GM11168 (cell line): ENCODE measurements at regions not wholly inside any gene's neighbourhood (a gene's known extent, or its start where the extent isn't known, plus 50 kb on each side); places are given as distances from the start of the nearest gene placed in this dataset.

Experiments
- in situ Hi-C: fragments of 300-500 bp; cut with MboI; formaldehyde crosslinking; loops from one replicate; pipeline ENCODE4 v1.12.0; 2022; ENCODE audit warnings: low sequenced_read_pairs; ENCODE audit not compliant: unreplicated experiment

DNA sequence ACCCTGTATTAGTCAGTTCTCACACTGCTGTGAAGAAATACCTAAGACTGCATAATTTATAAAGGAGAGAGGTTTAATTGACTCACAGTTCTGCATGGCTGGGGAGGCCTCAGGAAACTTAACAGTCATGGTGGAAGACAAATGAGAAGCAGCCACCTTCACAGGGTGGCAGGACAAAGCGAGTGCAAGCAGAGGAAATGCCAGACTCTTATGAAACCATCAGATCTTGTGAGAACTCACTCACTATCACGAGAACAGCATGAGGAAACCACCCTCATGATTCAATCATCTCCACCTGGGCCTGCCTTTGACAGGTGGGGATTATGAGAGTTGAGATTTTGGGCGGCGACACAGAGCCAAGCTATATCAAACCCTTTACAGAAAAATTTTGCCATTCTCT, 722.4 kb downstream of the RAB28 start:
- in situ Hi-C loops = no loop called here

DNA sequence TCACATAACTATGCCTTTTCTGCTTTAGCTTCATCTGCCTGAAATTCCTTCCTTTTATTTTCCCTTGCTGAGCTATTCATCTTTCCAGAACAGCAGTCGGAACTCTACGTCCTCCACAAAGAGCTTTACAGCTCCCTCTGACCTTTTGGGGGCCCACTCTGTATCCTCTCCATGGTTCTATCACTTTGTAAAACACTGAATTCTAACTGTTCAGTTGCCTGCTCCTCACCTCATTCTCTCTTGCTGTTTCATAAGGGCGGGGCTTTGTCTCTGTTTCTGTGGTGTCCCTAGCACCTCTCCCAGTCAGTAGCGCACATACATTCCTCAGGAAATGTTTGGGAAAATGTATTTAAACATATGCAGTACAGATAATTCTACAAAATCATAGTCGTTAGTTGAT, 737.0 kb downstream of the RAB28 start:
- in situ Hi-C loops = no loop called here

DNA sequence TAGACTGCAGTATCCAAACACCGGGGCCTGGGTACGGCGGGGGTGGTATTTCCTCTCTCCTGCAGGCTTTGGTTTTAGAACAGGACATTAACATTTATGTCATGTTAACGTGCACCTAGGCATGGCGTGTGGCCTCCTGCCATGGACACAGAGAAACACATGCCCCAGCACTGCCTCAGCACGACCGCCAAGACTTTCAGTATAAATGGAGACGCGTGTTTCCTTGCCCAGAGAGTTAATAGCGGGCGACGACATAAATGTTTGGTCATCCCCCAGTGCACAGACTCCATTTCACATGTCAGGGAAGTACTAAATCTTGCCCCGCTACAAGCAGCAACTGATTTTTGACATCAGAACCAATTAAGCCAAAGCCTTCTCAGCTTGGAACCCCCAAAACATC, 737.9 kb downstream of the RAB28 start:
- in situ Hi-C loops = no loop called here

DNA sequence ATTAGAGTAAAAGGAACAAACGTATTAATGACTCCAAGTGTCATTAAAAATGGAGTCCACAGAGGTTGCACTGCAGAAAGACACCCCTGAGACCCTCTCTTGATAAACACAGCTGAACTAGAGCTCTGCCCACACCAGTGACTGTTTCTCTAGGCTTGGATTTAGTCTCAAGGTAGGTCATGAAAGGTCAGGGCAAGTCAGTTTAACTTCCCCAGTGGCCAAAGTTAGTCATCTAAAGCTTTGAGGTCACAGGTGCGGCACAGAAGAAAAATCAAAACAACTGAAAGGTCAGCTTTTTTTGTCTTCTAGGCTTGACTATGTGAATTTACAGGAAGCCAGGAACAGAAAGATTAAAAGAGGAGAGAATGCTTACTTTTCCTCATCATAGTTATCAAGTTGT, 749.6 kb downstream of the RAB28 start:
- in situ Hi-C loops = loop anchor here (5.0 kb wide), 1 partner anchor 813 kb away; no protein-coding TSS in a partner anchor

DNA sequence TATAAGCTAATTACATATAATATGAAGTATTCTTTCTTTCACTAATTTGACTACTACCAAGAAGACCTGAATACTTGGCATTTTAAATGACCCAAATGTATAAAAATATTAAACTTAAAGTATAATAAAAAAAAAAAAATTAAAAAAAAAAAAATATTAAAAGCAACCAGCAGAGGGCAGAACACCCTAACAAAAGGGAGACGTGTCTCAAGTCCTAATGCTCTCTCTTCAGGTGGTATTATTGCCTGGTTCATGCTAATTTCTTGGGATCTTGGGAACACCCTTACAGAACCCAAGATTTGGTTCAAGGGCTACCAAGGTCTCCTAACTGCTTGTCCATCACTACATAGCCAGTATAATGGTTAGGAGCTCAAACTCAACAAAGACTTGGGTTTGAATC, 754.8 kb downstream of the RAB28 start:
- in situ Hi-C loops = no loop called here

DNA sequence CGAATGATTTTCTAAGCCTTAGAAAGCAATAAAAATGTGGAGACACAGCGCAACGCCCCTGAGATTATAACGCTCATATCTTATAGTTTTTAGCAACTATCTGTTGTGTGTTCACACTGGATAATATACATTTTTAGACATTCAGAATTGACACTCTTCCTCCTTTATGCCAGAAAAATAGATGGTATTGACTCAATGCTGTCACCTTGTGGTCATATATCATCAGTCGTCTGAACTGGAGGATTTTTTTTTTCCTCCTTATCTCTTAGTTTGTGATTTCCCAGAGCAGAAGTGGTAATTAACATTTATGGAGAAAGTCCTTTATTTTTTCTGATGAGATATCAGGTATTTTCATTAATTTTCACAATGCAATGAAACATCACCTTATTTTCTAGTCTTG, 759.6 kb downstream of the RAB28 start:
- in situ Hi-C loops = no loop called here

DNA sequence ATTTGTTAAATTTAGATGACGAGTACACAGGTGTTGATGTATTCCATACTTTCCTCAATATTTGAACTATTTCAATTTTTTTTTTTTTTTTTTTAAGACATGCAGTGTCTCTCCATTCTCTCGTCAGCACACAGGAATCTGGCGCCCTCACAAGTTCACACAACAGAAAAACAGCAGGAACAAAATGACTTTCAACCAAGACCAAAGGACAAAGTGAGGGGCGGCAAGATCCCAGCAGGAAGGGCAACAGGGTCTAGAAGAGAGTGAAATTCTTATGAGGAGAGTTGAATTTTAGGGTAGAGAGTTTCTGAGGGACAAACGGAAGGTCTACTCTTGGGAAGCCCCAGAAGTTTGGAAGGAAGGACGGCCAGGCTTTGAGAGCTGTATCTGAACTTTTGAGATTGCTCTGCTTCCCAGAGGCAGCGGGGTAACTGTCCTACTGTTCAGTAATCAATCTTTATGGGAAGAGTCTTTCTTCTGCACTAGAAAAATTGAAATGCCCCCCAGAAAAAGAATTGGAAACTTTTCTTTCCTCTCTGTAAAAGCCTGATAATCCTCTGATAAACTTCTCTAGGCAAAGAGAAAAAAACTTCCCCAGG, 760.2 kb downstream of the RAB28 start:
- in situ Hi-C loops = no loop called here

DNA sequence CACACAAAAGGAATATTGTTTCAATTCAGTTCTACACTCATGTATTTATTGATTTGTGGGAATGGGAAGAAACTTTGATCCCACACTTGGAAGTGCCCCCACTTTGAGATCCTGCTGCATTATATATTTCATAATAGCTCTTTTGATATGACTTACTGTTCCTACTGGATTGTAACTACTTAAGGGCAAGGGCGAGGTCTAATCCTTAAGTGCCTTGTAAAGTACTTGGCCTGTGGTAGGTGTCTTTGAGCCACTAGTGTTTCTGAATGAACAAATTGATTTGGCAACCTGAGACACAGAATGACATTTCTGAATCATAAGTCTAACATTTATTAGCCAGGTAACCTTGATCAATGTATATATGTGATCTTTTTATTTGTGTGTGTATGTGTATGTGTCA, 767.2 kb downstream of the RAB28 start:
- in situ Hi-C loops = no loop called here

DNA sequence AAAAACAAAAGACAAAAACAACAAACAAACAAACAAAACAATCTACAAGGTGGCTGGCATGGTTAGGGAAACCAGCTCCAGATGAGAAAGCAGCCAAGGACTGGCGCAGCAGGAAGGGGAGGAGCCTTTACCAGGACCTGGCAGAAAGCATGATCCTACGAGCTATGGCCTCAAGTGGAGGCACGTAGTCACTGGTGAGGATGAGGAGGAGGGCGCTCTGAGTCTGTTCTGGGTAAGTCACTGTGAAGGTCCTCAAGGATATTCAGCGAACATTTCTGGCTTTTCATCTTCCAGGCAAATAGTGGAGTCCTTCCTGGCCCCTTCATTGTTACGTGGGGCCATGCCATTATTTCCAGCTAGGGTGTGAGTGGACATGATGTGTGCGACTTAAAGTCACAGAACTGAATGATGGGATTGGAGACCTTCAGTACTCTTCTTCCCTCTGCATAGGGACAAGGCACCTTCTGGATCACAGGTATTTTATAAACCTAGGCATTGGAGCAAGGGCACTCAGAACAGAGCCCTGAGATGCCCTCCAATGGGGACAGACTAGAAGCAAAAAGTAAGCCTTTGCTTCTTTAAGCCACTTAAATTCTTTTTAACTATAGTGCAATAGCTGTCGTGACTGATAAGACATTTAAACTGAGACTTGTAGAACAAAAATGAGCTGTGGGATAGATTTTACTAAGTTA, 771.3 kb downstream of the RAB28 start:
- in situ Hi-C loops = no loop called here

DNA sequence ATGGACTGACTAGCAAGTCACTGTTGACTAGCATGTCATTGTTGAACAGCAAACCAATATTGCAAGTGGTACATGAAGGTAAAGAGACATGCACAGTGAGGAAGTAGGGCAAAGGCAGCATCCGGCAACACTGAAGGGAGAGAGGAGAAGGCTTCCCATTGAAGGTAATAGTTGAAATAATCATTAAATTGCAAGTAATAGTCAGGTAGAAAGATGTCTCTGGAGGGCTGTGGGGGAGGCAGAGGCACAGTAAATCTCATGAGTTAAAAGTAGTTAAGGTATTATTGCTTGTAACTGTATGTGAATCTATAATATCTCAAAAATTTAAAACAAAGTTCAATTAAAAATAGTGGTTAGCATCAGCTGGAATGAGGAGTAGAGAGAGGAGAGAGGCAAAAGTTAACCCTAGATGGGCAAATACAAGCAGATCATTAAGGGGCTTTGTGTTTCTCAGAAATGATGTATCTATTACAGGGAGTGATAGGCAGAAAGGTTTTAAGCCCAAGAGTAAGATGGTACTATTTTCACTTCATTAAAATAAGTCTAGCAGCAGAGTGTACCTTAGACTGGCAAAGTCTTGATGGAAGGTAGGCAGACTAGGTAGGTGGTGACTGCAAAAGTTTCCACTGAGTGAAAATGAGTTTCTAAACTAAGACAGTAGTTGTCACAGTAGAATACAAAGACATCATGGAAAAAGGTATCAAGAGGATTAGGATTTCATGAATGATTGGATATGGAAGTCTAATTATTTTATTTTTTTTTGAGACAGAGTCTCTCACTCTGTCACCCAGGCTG, 776.6 kb downstream of the RAB28 start:
- in situ Hi-C loops = no loop called here

DNA sequence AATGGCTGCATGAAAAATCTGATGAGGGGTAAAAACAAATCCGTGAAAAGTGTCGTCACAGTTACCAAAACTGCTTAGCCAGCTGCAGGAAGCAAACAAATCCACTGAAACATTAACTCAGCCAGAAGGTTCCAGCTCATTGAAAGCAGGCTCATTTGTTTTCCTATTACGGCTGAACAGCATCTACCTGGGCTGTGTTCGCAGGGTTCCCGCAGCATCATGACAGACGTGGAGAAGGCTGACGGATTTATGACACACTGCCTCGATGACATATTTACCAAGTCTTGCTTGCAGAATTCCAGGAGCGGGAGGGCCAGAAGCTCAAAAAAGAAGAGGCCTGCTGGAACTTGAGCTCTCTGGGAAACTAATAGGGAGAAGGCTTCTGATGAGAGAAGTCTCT, 781.1 kb downstream of the RAB28 start:
- in situ Hi-C loops = no loop called here

DNA sequence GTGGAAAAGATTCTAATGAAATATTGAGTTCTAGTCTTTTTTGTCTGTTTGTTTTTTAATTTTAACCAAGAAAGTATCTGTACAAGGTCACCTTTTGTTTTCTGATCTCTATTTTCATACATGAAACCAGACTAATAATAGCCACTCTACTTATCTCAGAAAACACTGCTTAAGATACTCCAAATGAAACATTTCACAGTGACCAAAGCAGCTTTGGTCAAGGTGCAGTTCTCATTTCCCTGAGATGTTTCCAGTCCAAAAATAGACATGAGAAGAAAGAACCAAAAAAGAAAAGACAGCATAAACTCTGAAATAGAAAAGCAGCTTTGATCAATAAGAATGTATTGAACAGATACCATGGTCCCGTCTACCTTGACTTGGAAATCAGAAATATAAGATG, 782.8 kb downstream of the RAB28 start:
- in situ Hi-C loops = no loop called here

DNA sequence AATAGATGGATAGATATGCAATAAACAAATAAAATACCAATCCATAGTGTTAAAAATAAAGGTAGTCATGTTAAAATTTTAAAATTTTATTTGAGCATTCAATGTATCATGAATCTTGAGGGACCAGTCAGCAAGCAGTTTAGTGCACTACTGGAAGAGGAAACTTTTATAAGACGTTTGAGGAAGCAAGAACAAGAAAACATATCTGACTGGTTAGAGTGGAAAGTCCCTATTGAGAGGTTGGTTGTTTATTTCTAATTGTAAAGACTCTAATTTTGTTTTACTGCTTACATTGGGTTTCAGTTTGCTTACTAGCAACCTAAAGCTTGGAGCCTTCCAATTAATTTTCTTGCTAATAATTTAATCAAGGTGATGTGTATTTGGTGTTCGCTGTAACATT, 786.2 kb downstream of the RAB28 start:
- in situ Hi-C loops = no loop called here

DNA sequence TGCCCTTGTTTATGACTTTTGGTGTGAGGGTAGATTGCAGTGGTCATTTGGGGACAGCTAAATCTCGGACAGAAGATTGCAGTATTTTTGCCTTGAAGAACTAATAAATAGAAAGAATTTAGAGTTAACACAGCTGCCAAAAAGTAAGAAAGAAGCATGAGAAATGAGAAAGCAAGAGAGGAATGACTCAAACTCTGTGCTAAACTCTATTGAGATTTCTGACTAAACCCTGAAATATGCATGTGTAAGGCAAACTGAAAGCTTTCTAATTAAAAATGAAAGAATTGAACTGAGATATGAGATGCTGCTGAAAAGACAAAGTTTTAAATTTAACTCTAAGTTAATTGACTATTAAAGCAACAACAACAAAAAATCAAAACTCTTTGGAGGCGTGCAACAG, 791.3 kb downstream of the RAB28 start:
- in situ Hi-C loops = no loop called here

DNA sequence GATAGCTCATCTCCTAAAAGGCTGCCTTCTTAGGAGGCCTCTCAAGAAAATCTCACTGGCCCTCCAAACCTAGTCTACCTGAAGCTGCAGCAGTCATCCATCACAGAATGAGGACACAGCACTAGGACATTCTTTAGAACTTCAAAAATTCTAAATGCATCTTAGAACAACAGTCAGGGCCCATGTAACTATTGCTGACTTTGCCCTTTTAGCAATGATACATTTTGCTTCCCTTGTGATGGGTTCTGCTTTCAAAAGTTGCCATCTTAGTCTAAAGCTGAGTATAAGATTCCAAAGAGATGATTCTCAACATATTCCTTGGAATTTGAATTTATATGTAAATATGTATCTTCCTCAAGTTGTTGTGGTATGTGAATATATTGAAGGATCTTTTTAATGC, 793.0 kb downstream of the RAB28 start:
- in situ Hi-C loops = no loop called here

DNA sequence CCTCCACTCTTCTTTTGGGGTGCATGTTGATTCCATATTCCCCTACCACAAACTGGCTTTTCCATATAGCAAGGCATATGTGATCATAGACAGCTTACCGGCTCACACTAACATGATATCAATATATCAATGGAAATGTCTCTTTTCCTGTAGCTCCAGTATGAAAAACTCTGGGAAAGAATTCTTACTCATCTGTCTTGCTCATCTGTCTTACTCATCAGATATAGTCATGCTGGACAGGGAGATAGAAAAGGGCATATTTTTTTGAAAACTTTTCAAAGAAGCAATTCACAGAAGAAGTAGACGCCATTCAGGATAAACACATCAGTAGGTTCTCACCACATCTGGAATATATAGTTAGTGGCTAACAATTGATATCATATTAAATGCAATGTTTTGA, 794.7 kb downstream of the RAB28 start:
- in situ Hi-C loops = no loop called here

DNA sequence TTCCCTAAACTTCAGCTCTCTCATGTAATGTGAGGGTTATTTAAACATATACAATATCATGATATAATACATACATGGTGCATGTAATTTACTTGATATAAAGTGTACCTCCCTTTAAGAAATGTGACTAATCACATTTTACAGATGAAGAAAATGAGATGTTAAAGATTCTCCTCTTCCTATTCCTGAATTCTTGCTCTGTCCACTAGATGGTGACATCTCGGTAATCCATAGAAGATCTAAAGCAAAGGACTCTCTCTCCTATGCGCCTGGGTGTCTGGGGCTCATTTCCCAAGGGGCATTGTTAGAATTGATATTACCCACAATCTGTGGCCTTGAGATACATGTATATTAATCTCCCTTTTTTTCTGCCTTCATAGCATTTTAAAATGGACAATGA, 804.9 kb downstream of the RAB28 start:
- in situ Hi-C loops = no loop called here

DNA sequence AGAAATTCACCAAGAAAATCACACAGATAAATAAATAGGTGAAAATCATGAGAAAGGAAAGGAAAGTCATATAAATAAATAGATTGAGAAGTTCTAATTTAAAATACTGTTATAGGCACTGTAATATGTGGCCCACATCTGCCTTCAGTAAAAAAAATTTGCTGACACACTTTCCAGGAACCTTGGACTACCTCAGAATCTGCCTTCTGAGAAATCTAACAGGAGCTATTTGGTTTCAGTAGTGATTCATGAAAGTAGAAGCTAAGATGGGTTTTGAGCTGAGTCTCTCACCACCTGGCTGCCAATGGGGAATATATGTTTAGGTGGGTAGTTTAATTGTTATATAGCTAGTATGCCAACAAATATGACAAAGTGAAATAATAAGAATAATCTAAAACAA, 810.0 kb downstream of the RAB28 start:
- in situ Hi-C loops = no loop called here

DNA sequence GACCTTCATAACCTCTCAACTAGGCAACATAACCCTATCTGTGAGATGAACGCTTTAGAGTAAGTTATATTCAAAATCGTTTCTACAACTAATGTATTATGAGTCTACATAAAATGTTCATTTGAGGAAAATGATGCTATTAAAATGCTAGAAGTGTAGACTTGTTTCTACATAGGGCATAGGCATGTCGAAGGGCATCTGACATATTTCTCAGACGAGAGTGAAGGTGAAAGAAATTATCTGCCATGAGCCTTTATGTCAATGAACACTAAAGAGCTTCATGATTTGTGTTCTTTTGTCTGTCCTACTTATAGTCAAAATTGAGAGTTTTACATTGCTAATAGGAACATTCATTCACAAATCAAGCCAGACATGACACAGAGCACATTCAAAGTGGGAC, 811.8 kb downstream of the RAB28 start:
- in situ Hi-C loops = no loop called here

DNA sequence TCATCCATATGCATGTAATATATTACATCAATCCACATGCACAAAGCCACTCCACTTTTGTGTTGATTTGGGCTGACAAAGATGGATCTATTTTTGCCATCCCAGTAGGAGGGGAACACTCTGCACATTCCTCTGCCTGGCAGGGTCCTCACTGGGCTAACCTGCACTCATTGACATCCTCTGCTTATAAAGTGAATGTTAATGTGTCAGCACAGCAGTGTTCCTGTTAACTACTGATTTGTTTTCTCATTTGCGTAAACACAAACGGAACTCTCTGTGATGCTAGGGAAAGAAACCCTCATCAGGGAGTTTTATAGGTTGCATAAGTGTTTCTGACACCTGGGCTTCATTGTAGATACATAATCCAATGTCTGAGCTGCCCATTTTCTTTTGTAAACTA, 826.0 kb downstream of the RAB28 start:
- in situ Hi-C loops = no loop called here

DNA sequence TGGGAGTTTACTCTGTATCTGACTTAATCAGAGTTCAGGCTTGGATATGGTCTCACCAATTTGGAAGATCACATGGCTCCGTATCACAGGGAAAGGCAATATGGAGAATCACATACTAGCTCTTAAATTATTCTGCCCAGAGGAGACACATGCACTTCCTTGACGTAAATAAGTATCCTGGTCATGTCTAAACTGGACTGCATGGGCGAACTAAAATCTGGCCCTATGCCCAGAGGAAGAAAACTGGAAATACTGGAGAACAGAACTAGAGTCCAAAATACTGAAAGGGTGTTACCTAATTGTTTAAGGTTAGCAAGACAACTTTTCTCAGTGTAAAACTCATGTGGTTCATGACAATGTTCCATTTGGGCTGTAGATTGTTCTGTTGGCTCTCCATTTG, 832.3 kb downstream of the RAB28 start:
- in situ Hi-C loops = no loop called here

DNA sequence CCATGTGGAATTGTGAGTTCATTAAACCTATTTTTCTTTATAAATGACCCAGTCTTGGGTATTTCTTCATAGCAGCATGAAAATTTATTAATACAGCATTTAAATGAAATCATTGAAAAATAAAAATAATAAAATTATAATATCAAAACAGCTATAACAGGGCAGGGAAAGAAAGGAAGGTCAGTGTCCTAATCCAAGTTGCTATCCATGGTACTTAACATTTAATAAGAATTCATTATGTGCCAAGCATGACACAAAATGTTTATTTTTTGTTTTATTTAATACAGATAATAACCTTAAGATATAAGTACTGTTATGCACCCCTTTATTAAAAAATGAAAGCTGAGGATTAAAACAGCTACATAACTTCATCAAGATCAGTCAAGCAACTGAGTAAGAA, 838.4 kb downstream of the RAB28 start:
- in situ Hi-C loops = loop anchor here (25.0 kb wide), 1 partner anchor 883 kb away; no protein-coding TSS in a partner anchor
